ENCODE measurements at regions not wholly inside any gene's neighbourhood (a gene's known extent, or its start where the extent isn't known, plus 50 kb on each side); places are given as distances from the start of the nearest gene placed in this dataset.

DNA sequence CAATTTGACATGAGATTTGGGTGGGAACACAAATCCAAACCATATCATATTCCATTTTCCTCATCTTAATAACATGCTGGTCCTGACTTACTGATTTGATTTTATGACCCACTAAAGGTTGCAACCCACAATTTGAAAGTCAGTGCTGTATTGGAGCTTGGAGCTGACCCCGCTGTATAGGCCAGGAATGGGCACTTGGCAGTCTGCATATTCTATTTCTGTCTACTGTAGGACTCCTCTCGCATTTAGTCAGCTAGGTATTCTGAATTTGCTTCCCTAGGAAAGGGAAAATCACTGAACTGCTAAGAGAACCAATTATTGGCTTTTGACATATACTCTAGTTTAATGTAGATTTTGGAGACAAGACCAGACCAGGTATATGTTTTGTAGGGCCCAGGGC, 157.0 kb downstream of the MFSD1 start:
- no peak for TF ChIP-seq POLR2A (IDR thresholded peaks at IDR 0.05)
- TF ChIP-seq, protein P1, sequence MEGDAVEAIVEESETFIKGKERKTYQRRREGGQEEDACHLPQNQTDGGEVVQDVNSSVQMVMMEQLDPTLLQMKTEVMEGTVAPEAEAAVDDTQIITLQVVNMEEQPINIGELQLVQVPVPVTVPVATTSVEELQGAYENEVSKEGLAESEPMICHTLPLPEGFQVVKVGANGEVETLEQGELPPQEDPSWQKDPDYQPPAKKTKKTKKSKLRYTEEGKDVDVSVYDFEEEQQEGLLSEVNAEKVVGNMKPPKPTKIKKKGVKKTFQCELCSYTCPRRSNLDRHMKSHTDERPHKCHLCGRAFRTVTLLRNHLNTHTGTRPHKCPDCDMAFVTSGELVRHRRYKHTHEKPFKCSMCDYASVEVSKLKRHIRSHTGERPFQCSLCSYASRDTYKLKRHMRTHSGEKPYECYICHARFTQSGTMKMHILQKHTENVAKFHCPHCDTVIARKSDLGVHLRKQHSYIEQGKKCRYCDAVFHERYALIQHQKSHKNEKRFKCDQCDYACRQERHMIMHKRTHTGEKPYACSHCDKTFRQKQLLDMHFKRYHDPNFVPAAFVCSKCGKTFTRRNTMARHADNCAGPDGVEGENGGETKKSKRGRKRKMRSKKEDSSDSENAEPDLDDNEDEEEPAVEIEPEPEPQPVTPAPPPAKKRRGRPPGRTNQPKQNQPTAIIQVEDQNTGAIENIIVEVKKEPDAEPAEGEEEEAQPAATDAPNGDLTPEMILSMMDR (IDR thresholded peaks at IDR 0.05), result no peak
